HCT116 (cell line): ENCODE measurements at regions not wholly inside any gene's neighbourhood (a gene's known extent, or its start where the extent isn't known, plus 50 kb on each side); places are given as distances from the start of the nearest gene placed in this dataset.

ENCODE experiments used
- ATF3 ChIP-seq: IDR thresholded peaks from 2 replicates; pipeline ENCODE4 v1.6.1; 2012
- CTCF ChIP-seq, 3 experiments: fragments of 200-600 bp in 1 of 3; sonication (generic) in 1 of 3; IDR thresholded peaks in 2 of 3; conservative IDR thresholded peaks in 1 of 3; 2 replicates each; pipeline ENCODE4 v1.5.1; 2012 to 2017; ENCODE audit warnings: low read depth in 2 of 3, low read length in 2 of 3, antibody characterized with exemption in 1 of 3, borderline replicate concordance in 1 of 3, control low read depth in 1 of 3, mild to moderate bottlenecking in 1 of 3, mixed read lengths in 1 of 3, mixed run types in 1 of 3, moderate library complexity in 1 of 3; ENCODE audit not compliant: insufficient read depth in 1 of 3
- EZH2 ChIP-seq: fragments of 200-600 bp; sonication (generic); IDR thresholded peaks from 2 replicates; pipeline ENCODE4 v1.6.1; 2017; ENCODE audit warnings: antibody characterized with exemption, mixed run types
- JUND ChIP-seq: IDR thresholded peaks from 2 replicates; pipeline ENCODE4 v1.6.1; 2012
- POLR2A ChIP-seq: IDR thresholded peaks from 2 replicates; pipeline ENCODE4 v1.7.0; 2011; ENCODE audit warnings: borderline replicate concordance; ENCODE audit not compliant: insufficient read depth, insufficient read length; ENCODE audit errors: extremely low read depth
- YY1 ChIP-seq: IDR thresholded peaks from 2 replicates; pipeline ENCODE4 v1.6.1; 2011; ENCODE audit warnings: low read length, low read depth, moderate library complexity, mild to moderate bottlenecking; ENCODE audit not compliant: insufficient replicate concordance; ENCODE audit errors: extremely low read depth

GRCh38 chr4:123593655-123594054, 197.1 kb downstream of the SPRY1 start:
- TF ChIP-seq YY1 (no peak), EZH2 (no peak), POLR2A (no peak), CTCF (IDR thresholded peaks at IDR 0.05 in 2 of 3, conservative IDR thresholded peaks at IDR 0.05 in 1 of 3; ENCODE audit: borderline replicate concordance in 1 of 3, insufficient read depth in 1 of 3, low read depth in 2 of 3, low read length in 2 of 3) (no peak), JUND (no peak), ATF3 (no peak)
